GM23338 (cell line): ENCODE measurements at regions not wholly inside any gene's neighbourhood (a gene's known extent, or its start where the extent isn't known, plus 50 kb on each side); places are given as distances from the start of the nearest gene placed in this dataset.

Experiments
- ATAC-seq: fragments of 200-7000 bp; cut with Tn5 transposase; 3 replicates; pipeline ENCODE4 v1.9.1; 2020
- DNase-seq: peaks from one replicate; pipeline ENCODE4 v3.0.0-alpha.2; 2015; ENCODE audit warnings: low spot score
- H2AFZ ChIP-seq: fragments of 200-600 bp; sonication (generic); 2 replicates; pipeline ENCODE4 v1.8.0; 2016; ENCODE audit warnings: antibody characterized with exemption, mild to moderate bottlenecking, moderate library complexity
- H3F3A ChIP-seq: fragments of 200-600 bp; sonication (generic); replicated peaks from 2 replicates; pipeline ENCODE4 v1.8.0; 2017; ENCODE audit warnings: antibody characterized with exemption, mixed run types, low read depth
- H3K27ac ChIP-seq: fragments of 200-600 bp; sonication (generic); 2 replicates; pipeline ENCODE4 v1.6.1; 2016; ENCODE audit warnings: low read depth
- H3K27me3 ChIP-seq: fragments of 200-600 bp; sonication (generic); 2 replicates; pipeline ENCODE4 v1.8.0; 2016; ENCODE audit warnings: mild to moderate bottlenecking, mixed run types, moderate library complexity; ENCODE audit not compliant: insufficient read depth
- H3K36me3 ChIP-seq: fragments of 200-600 bp; sonication (generic); 2 replicates; pipeline ENCODE4 v1.8.0; 2016; ENCODE audit warnings: mild to moderate bottlenecking; ENCODE audit not compliant: insufficient read depth
- H3K4me1 ChIP-seq: fragments of 200-600 bp; sonication (generic); 2 replicates; pipeline ENCODE4 v1.8.0; 2016; ENCODE audit warnings: mild to moderate bottlenecking, moderate library complexity; ENCODE audit not compliant: insufficient read depth
- H3K4me2 ChIP-seq: fragments of 200-600 bp; sonication (generic); 2 replicates; pipeline ENCODE4 v1.7.1; 2017; ENCODE audit warnings: mixed run types
- H3K4me3 ChIP-seq: fragments of 200-600 bp; sonication (generic); 2 replicates; pipeline ENCODE4 v1.6.1; 2016; ENCODE audit warnings: mixed run types
- H3K79me2 ChIP-seq: fragments of 200-600 bp; sonication (generic); replicated peaks from 2 replicates; pipeline ENCODE4 v1.8.0; 2017; ENCODE audit warnings: mild to moderate bottlenecking; ENCODE audit not compliant: insufficient read depth
- H3K9me2 ChIP-seq: fragments of 200-600 bp; sonication (generic); 2 replicates; pipeline ENCODE4 v1.8.0; 2017; ENCODE audit not compliant: insufficient read depth
- H4K20me1 ChIP-seq: fragments of 200-600 bp; sonication (generic); replicated peaks from 2 replicates; pipeline ENCODE4 v1.8.0; 2017; ENCODE audit warnings: mild to moderate bottlenecking; ENCODE audit not compliant: insufficient read depth
- H3K27ac Mint-ChIP-seq: 2 replicates; pipeline ENCODE4 v1.8.0; 2020; ENCODE audit warnings: inconsistent platforms, mild to moderate bottlenecking, moderate library complexity, mixed read lengths
- H3K27me3 Mint-ChIP-seq: 3 replicates; pipeline ENCODE4 v1.8.0; 2022; ENCODE audit warnings: low read depth, mild to moderate bottlenecking, moderate library complexity, mixed read lengths, inconsistent platforms; ENCODE audit not compliant: insufficient read depth, poor library complexity
- H3K36me3 Mint-ChIP-seq: 3 replicates; pipeline ENCODE4 v1.8.0; 2021; ENCODE audit warnings: low read depth, mild to moderate bottlenecking, inconsistent platforms, moderate library complexity, mixed read lengths
- H3K4me1 Mint-ChIP-seq: 3 replicates; pipeline ENCODE4 v1.8.0; 2020; ENCODE audit warnings: mild to moderate bottlenecking, inconsistent platforms, mixed read lengths
- H3K4me3 Mint-ChIP-seq: 3 replicates; pipeline ENCODE4 v1.8.0; 2021; ENCODE audit warnings: moderate library complexity, mild to moderate bottlenecking, inconsistent platforms, mixed read lengths
- H3K9me3 Mint-ChIP-seq: 3 replicates; pipeline ENCODE4 v1.8.0; 2020; ENCODE audit warnings: moderate library complexity, mild to moderate bottlenecking, inconsistent platforms, mixed read lengths
- CREB1 ChIP-seq: fragments of 250-450 bp; sonication (Bioruptor Pico); IDR thresholded peaks from 2 replicates; pipeline ENCODE4 v1.5.0; 2020; ENCODE audit warnings: low read depth, mild to moderate bottlenecking, moderate library complexity
- EZH2 ChIP-seq: fragments of 200-600 bp; sonication (generic); IDR thresholded peaks from one replicate; pipeline ENCODE4 v1.8.0; 2017; ENCODE audit warnings: antibody characterized with exemption, mild to moderate bottlenecking, low read depth; ENCODE audit not compliant: unreplicated experiment
- EZH2phosphoT487 ChIP-seq: fragments of 200-600 bp; sonication (generic); IDR thresholded peaks from one replicate; pipeline ENCODE4 v1.8.1; 2018; ENCODE audit warnings: antibody characterized with exemption; ENCODE audit not compliant: unreplicated experiment
- JUNB ChIP-seq: IDR thresholded peaks from one replicate; pipeline ENCODE4 v1.6.1; 2016; ENCODE audit warnings: antibody characterized with exemption; ENCODE audit not compliant: unreplicated experiment
- NANOG ChIP-seq: IDR thresholded peaks from 2 replicates; pipeline ENCODE4 v1.6.1; 2016; ENCODE audit warnings: antibody characterized with exemption, borderline replicate concordance
- POLR2AphosphoS5 ChIP-seq: IDR thresholded peaks from 2 replicates; pipeline ENCODE4 v1.6.1; 2016; ENCODE audit warnings: antibody characterized with exemption, low read depth
- REST ChIP-seq: IDR thresholded peaks from one replicate; pipeline ENCODE4 v1.6.1; 2018; ENCODE audit warnings: antibody characterized with exemption; ENCODE audit not compliant: unreplicated experiment
- STAT1 ChIP-seq: IDR thresholded peaks from one replicate; pipeline ENCODE4 v1.6.1; 2016; ENCODE audit warnings: antibody characterized with exemption; ENCODE audit not compliant: unreplicated experiment
- ZNF114 ChIP-seq: fragments of 250-450 bp; sonication (Bioruptor Pico); IDR thresholded peaks from 2 replicates; pipeline ENCODE4 v1.5.0; 2020; ENCODE audit warnings: mild to moderate bottlenecking, moderate library complexity
- ZNF331 ChIP-seq: fragments of 250-450 bp; sonication (Bioruptor Pico); IDR thresholded peaks from 2 replicates; pipeline ENCODE4 v1.5.0; 2020; ENCODE audit warnings: low read depth, mild to moderate bottlenecking, moderate library complexity
- ZNF462 ChIP-seq: fragments of 250-450 bp; sonication (Bioruptor Pico); IDR thresholded peaks from 2 replicates; pipeline ENCODE4 v1.5.0; 2020; ENCODE audit warnings: mild to moderate bottlenecking, moderate library complexity
- TF ChIP-seq, protein P1 (sequence below): IDR thresholded peaks from 2 replicates; pipeline ENCODE4 v1.6.1; 2016; ENCODE audit warnings: antibody characterized with exemption
- TF ChIP-seq, protein P2 (sequence below), 2 experiments: fragments of 200-600 bp in 1 of 2; sonication (generic) in 1 of 2; conservative IDR thresholded peaks; 2 replicates each; pipeline versions ENCODE4 v1.5.1 to v1.6.1; 2016 to 2017; ENCODE audit warnings: antibody characterized with exemption in 2 of 2, low read depth in 2 of 2, mild to moderate bottlenecking in 2 of 2, moderate library complexity in 1 of 2

- H3K27ac ChIP-seq = no peak overlapping the region
- H3K4me2 ChIP-seq = no peak overlapping the region
- H3K4me1 Mint-ChIP-seq = peaks cover 12% of the 10 kb centered on the region
- ATAC-seq (no peak), DNase-seq (no peak)
- H3K79me2 ChIP-seq = no peaks in the 10 kb centered on the region
- no peaks in the 10 kb centered on the region for H3K36me3 ChIP-seq
- 0 out of 2 replicates have a peak, but pooled peaks cover 3% of the 10 kb centered on the region for H3F3A ChIP-seq
- H2AFZ ChIP-seq = no peak overlapping the region
- no peak overlapping the region for H3K4me3 Mint-ChIP-seq
- no peaks in the 10 kb centered on the region for H3K9me2 ChIP-seq
- no peak overlapping the region for H3K27ac Mint-ChIP-seq
- H3K27me3 Mint-ChIP-seq = peaks cover 12% of the 10 kb centered on the region
- no peaks in the 10 kb centered on the region for H3K27me3 ChIP-seq
- no peaks in the 10 kb centered on the region for H4K20me1 ChIP-seq
- H3K4me1 ChIP-seq = no peaks in the 10 kb centered on the region
- H3K9me3 Mint-ChIP-seq = no peaks in the 10 kb centered on the region
- TF ChIP-seq CREB1 (CRISPR knock-in tag) = no peak
- no peak for TF ChIP-seq ZNF114 (CRISPR knock-in tag)
- TF ChIP-seq, protein P1, sequence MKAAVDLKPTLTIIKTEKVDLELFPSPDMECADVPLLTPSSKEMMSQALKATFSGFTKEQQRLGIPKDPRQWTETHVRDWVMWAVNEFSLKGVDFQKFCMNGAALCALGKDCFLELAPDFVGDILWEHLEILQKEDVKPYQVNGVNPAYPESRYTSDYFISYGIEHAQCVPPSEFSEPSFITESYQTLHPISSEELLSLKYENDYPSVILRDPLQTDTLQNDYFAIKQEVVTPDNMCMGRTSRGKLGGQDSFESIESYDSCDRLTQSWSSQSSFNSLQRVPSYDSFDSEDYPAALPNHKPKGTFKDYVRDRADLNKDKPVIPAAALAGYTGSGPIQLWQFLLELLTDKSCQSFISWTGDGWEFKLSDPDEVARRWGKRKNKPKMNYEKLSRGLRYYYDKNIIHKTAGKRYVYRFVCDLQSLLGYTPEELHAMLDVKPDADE = no peak
- no peak for TF ChIP-seq NANOG
- no peak for TF ChIP-seq JUNB
- no peak for TF ChIP-seq STAT1
- no peak for TF ChIP-seq REST
- no peak for TF ChIP-seq POLR2AphosphoS5
- TF ChIP-seq EZH2 = no peak
- TF ChIP-seq ZNF331 = no peak
- TF ChIP-seq ZNF462 = no peak
- TF ChIP-seq EZH2phosphoT487 = no peak
- TF ChIP-seq, protein P2, sequence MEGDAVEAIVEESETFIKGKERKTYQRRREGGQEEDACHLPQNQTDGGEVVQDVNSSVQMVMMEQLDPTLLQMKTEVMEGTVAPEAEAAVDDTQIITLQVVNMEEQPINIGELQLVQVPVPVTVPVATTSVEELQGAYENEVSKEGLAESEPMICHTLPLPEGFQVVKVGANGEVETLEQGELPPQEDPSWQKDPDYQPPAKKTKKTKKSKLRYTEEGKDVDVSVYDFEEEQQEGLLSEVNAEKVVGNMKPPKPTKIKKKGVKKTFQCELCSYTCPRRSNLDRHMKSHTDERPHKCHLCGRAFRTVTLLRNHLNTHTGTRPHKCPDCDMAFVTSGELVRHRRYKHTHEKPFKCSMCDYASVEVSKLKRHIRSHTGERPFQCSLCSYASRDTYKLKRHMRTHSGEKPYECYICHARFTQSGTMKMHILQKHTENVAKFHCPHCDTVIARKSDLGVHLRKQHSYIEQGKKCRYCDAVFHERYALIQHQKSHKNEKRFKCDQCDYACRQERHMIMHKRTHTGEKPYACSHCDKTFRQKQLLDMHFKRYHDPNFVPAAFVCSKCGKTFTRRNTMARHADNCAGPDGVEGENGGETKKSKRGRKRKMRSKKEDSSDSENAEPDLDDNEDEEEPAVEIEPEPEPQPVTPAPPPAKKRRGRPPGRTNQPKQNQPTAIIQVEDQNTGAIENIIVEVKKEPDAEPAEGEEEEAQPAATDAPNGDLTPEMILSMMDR (conservative IDR thresholded peaks at IDR 0.05; ENCODE audit: low read depth in 2 of 2) = no peak
- H3K36me3 Mint-ChIP-seq = no peaks in the 10 kb centered on the region
- H3K4me3 ChIP-seq = no peak overlapping the region
Measured at GRCh38 chr10:133034092-133034491, 53.6 kb upstream of the ADGRA1 start.
